CD4-positive, alpha-beta T cell (primary cell): ENCODE measurements at regions not wholly inside any gene's neighbourhood (a gene's known extent, or its start where the extent isn't known, plus 50 kb on each side); places are given as distances from the start of the nearest gene placed in this dataset.

Experiments used
- ATAC-seq: fragments of 200-7000 bp; cut with Tn5 transposase; one replicate; pipeline ENCODE4 v1.10.0; 2022; ENCODE audit warnings: mild to moderate bottlenecking; ENCODE audit not compliant: poor library complexity
- CTCF ChIA-PET: fragments of 350-600 bp; sonication (Branson Sonifier 250); formaldehyde crosslinking; loops from one replicate; lab custom pipeline; 2021; ENCODE audit warnings: antibody characterized with exemption, inconsistent platforms; lab: Charles Lee
- POLR2A ChIA-PET: fragments of 350-600 bp; sonication (Branson Sonifier 250); formaldehyde crosslinking; loops from one replicate; lab custom pipeline; 2021; ENCODE audit warnings: antibody characterized with exemption, inconsistent platforms; lab: Charles Lee
- DNase-seq, 14 experiments: peaks; one replicate each; pipeline ENCODE4 v3.0.0-alpha.2; 2013 to 2020; ENCODE audit warnings: mixed read lengths in 2 of 14
- H3K27ac ChIP-seq, 2 donors: one replicate each; pipeline versions ENCODE4 v1.5.1 to v1.7.0; 2013; ENCODE audit warnings: low read length in 2 of 2, low read depth in 1 of 2, mild to moderate bottlenecking in 1 of 2
- H3K27me3 ChIP-seq, 2 experiments: 1 replicate in 1 of 2; 2 replicates in 1 of 2; pipeline versions ENCODE4 v1.6.1 to v1.7.0; 2013; ENCODE audit warnings: low read length in 2 of 2, control low read depth in 1 of 2, mild to moderate bottlenecking in 1 of 2, moderate library complexity in 1 of 2; ENCODE audit not compliant: insufficient read depth in 2 of 2, control insufficient read depth in 1 of 2
- H3K36me3 ChIP-seq: one replicate; pipeline ENCODE4 v1.6.1; 2013; ENCODE audit warnings: low read length, control low read depth; ENCODE audit not compliant: insufficient read depth
- H3K4me1 ChIP-seq: one replicate; pipeline ENCODE4 v1.6.1; 2013; ENCODE audit warnings: low read length, control low read depth; ENCODE audit not compliant: insufficient read depth
- H3K4me3 ChIP-seq: one replicate; pipeline ENCODE4 v1.5.1; 2013; ENCODE audit warnings: mild to moderate bottlenecking, low read length, moderate library complexity
- H3K9me3 ChIP-seq, 2 experiments: 1 replicate in 1 of 2; 2 replicates in 1 of 2; pipeline versions ENCODE4 v1.6.1 to v1.7.0; 2013; ENCODE audit warnings: low read length in 2 of 2, mild to moderate bottlenecking in 2 of 2, control low read depth in 1 of 2, moderate library complexity in 1 of 2; ENCODE audit not compliant: control insufficient read depth in 1 of 2, insufficient read depth in 1 of 2
- H3K27ac Mint-ChIP-seq: one replicate; pipeline ENCODE4 v1.8.0; 2020; ENCODE audit warnings: mixed read lengths
- H3K27me3 Mint-ChIP-seq: one replicate; pipeline ENCODE4 v1.8.0; 2021; ENCODE audit warnings: mixed read lengths
- H3K36me3 Mint-ChIP-seq: one replicate; pipeline ENCODE4 v1.8.0; 2021; ENCODE audit warnings: low read depth, mixed read lengths
- H3K4me1 Mint-ChIP-seq: one replicate; pipeline ENCODE4 v1.8.0; 2021; ENCODE audit warnings: low read depth, mixed read lengths
- H3K4me3 Mint-ChIP-seq: one replicate; pipeline ENCODE4 v1.8.0; 2020; ENCODE audit warnings: mild to moderate bottlenecking, mixed read lengths
- H3K9me3 Mint-ChIP-seq: one replicate; pipeline ENCODE4 v1.8.0; 2020; ENCODE audit warnings: mixed read lengths
- CTCF ChIP-seq: fragments of 200-600 bp; IDR thresholded peaks from one replicate; pipeline ENCODE4 v1.8.0; 2022; ENCODE audit warnings: antibody characterized with exemption, mild to moderate bottlenecking
- intact Hi-C, 2 experiments: fragments of 100-400 bp; cut with DNase I in 1 of 2; cut with micrococcal nuclease in 1 of 2; formaldehyde crosslinking; loops; one replicate each; pipeline versions ENCODE4 v1.15.1 to v1.9.0; 2023 to 2025; cut with DNase I, micrococcal nuclease

DNA sequence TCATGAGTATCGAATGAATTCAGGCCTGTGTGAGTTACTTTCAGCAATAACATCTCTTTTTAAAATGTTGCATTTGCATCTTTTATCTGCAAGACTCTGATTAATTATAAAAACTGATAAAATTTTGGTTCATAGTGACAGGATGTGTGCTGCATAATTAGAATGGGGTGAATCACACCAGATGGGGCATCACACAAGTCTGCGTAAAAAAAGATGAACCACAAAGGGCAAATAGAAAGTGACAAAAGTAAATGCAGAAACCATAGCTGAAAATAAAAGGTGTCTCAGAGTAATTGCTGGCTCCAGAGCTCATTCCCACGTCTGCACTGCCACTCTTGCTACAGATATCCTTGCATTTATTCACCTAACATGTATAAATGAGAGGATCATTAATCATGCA, 131.1 kb downstream of the HS3ST1 start:
- intact Hi-C loops = no loop called here
- Histone ChIP-seq H3K27me3 (no peaks in the 10 kb centered on the region), H3K36me3 (no peaks in the 10 kb centered on the region), H3K4me3 (no peak overlapping the region), H3K9me3 (no peaks in the 10 kb centered on the region), H3K4me1 (no peaks in the 10 kb centered on the region), H3K27ac (no peak overlapping the region)
- ChIA-PET POLR2A (no interaction called here), CTCF (no interaction called here)
- Mint-ChIP-seq H3K9me3 (no peaks in the 10 kb centered on the region), H3K4me1 (no peaks in the 10 kb centered on the region), H3K4me3 (no peak overlapping the region), H3K36me3 (no peaks in the 10 kb centered on the region), H3K27ac (no peak overlapping the region), H3K27me3 (no peaks in the 10 kb centered on the region)
- DNase-seq (no peak), ATAC-seq (no peak)
- TF ChIP-seq CTCF = no peak

DNA sequence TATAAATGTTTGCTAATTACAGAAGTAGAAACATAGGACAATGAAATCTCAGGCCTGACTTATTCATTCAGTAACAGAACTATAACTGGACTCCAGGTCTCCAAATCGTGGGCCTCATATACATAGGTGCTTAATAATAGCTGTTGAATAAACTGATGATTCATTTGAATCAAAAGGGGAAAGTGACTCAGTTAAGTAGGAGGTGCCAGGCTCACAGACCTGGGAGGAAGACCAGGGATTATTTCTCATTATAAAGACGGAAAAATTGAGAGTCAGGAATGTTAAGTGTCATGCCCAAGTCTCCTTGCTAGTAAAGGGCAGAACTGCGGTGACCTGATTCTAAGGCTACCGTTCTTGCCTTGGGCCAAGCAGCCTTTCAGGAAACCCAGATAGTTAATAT, 131.5 kb downstream of the HS3ST1 start:
- no peak for TF ChIP-seq CTCF
- Mint-ChIP-seq H3K9me3 (no peaks in the 10 kb centered on the region), H3K27me3 (no peaks in the 10 kb centered on the region), H3K4me3 (no peak overlapping the region), H3K36me3 (no peaks in the 10 kb centered on the region), H3K4me1 (no peaks in the 10 kb centered on the region), H3K27ac (no peak overlapping the region)
- no peak for ATAC-seq
- POLR2A ChIA-PET = no interaction called here
- no peaks in the 10 kb centered on the region for H3K36me3 ChIP-seq
- no peaks in the 10 kb centered on the region for H3K4me1 ChIP-seq
- no peaks in the 10 kb centered on the region for H3K9me3 ChIP-seq
- intact Hi-C loops = no loop called here
- DNase-seq = no peak
- CTCF ChIA-PET = no interaction called here
- H3K27ac ChIP-seq = no peak overlapping the region
- no peaks in the 10 kb centered on the region for H3K27me3 ChIP-seq
- H3K4me3 ChIP-seq = no peak overlapping the region

GRCh38 chr4:11293866-11294265, 134.8 kb downstream of the HS3ST1 start:
- POLR2A ChIA-PET = no interaction called here

More at GRCh38 chr4:11293866-11294265, 134.8 kb downstream of the HS3ST1 start:
- CTCF ChIA-PET = no interaction called here
- no peaks in the 10 kb centered on the region for H3K4me1 Mint-ChIP-seq
- H3K4me1 ChIP-seq = no peaks in the 10 kb centered on the region
- H3K27me3 ChIP-seq = no peaks in the 10 kb centered on the region
- H3K27ac ChIP-seq = no peak overlapping the region
- DNase-seq (no peak), ATAC-seq (no peak)
- no peaks in the 10 kb centered on the region for H3K9me3 ChIP-seq
- H3K27me3 Mint-ChIP-seq = no peaks in the 10 kb centered on the region
- H3K36me3 Mint-ChIP-seq = no peaks in the 10 kb centered on the region
- no peaks in the 10 kb centered on the region for H3K9me3 Mint-ChIP-seq
- intact Hi-C loops = no loop called here
- no peaks in the 10 kb centered on the region for H3K36me3 ChIP-seq
- H3K4me3 ChIP-seq = no peak overlapping the region
- H3K27ac Mint-ChIP-seq = no peak overlapping the region
- no peak overlapping the region for H3K4me3 Mint-ChIP-seq
- no peak for TF ChIP-seq CTCF
